Activated effector memory CD4-positive, alpha-beta T cell treated with anti-CD3 and anti-CD28 coated beads, Interleukin-2, amount 50 U/mL, for 16 hours (primary cell): ENCODE measurements at regions not wholly inside any gene's neighbourhood (a gene's known extent, or its start where the extent isn't known, plus 50 kb on each side); places are given as distances from the start of the nearest gene placed in this dataset.

Source experiments
- DNase-seq: peaks from one replicate; pipeline ENCODE4 v3.0.0-alpha.2; 2020

DNA sequence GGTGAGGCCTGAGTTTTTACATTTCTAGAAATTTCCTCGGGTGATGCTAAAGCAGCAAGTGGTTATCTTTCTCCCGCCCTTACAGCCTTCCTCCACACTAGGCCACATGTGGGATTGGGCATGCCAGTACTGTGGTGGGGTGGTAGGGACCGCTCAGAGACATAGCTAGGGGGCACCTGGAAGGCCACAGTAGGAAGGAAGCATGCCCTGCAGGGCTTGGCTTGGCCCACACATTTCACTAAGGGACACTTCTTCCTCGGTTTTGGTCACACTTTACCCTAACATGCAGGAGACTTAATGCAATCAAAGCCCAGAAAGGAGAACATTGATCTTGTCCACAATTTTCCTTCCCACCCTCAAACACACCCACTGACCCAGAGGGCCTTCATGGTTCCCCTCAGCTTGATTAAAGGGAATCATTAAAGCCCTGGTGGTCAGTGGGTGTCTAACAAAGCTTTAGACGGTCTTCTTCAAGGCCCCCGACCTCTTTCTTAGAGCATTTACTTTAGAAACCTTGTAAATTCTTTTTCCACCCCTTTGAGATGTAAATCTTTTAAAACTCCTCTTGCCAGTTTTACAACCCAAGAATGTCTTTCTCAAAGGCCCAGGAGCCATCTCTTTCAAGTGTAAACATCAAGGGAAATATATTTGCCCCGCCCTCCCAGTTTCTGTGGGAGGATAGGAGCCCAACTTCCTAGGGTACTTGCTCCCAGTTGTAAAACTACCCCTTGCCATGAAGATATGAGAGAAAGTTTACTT is 246.4 kb upstream of the PTBP2 start:
- no peak for DNase-seq

GRCh38 chr1:96475903-96476302 is 245.7 kb upstream of the PTBP2 start:
- DNase-seq: no peak

DNA sequence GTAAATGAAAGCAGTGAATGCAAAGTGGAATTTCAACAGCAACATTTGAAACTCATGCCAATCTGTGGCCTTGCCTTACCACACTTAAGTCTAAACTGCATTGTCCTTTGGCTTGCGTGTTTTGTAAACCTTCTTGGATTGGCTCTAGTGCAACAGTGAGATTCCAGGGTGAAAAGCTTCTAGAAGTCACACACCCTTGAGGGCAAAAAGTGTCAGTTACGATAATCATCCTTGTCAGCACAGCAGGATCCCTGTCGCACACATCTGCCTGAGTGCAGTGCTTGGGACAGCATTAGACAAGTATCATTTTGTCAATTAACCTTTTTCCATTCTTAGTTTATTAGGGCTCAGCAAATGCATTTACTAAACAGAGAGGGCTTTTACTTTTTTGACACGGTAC is 243.4 kb upstream of the PTBP2 start:
- no peak for DNase-seq

- DNase-seq: no peak
Measured at GRCh38 chr1:96481409-96481808, 240.2 kb upstream of the PTBP2 start.

DNA sequence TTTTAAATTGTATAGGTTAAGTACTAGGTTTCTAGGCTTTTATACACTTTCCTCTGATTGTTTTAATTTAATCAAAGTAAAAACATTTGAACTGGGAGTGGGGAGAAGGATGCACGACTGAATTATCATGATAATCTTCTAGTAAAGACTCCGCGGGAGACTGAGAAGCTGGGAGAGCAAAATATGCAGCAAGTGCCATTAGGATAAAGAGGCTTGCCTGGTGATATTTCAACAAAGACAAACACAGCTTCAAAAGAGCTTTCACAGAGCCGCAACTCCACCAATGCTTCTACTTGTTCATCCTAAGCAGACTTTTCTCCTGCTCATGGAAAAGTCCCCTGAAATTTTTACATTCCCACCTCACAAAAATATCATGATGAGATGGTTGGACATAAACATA is 239.0 kb upstream of the PTBP2 start:
- DNase-seq: no peak

DNA sequence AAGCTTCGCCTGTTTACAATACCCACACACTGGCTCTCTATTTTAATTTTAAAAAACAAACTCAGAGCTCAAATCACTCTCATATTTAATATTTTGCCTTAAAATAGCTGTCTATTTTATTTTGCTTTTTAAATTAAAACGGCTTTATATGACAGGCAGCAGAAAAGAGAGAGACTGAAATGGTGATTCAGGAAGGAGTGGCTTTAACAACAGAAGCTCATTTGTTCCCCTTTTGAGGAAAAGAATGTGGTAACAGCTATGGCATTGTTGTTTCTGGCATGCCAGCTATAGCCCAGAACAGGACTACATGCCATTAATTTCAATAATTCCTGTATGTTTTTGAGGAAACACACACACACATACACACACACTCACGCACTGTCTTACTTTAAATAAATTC is 234.2 kb upstream of the PTBP2 start:
- DNase-seq: no peak

- DNase-seq: no peak
Measured at GRCh38 chr1:96487971-96488370, 233.6 kb upstream of the PTBP2 start.

- DNase-seq: no peak
Measured at GRCh38 chr1:96488777-96489176, 232.8 kb upstream of the PTBP2 start.

GRCh38 chr1:96492236-96492635 is 229.3 kb upstream of the PTBP2 start:
- no peak for DNase-seq

- DNase-seq: no peak
Measured at GRCh38 chr1:96498744-96499340, 222.7 kb upstream of the PTBP2 start.

DNA sequence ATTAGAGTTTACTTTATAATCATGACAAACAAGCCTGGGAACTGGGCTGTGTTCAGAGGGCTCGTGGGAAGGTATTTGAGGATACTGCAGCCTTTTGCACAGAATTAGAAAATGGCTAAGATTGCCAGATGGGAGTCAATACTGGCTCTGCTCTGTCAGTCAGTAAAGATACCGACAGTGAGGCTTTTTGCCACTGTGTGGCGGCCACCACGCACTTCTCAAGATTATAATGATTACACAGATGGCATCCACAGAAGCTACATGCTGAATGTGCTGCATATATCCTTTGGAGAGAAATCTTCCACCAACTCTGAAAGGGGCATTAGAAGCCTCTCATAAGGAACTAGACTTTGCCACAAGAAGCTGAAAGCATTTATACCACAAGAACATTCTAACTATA is 213.4 kb upstream of the PTBP2 start:
- DNase-seq: no peak

GRCh38 chr1:96509339-96509738 is 212.2 kb upstream of the PTBP2 start:
- no peak for DNase-seq

DNA sequence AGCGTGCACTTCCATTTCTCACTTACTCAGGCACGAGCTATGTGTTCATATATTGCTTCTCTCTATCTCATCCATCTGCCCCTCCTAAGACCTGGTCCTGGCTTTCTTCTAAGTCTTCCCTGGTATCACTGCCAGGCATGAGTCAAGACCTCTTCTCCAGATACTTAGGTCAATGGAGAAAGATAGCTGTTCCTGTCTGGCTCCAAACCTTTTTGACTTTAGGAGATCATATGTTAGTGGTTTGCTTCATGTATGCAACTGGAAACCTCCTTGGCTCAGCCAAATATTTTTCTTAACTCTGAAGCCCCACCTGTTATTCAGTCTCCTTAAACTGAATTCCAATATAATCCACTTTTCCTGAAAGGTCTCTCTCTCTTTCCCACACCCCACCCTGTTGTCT is 211.6 kb upstream of the PTBP2 start:
- no peak for DNase-seq

DNA sequence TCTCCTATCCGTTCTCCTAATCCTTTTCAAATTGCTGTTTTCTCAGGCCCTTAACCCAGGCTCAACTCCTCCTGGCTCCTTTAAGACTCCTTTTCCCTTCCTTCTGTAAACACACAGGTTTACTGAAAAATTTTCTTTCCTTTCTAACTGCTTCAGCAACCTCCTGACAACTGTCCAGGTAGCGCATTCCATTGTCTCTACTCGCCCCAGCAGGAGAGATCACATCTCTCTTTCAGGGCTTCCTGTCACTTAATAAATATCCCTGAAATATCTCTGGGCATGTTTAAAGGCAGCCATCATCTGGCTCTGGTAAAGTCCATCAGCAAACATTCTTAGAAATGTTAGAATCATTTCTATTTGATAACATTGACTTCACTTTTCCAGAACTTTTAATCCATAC is 211.2 kb upstream of the PTBP2 start:
- DNase-seq: no peak

- no peak for DNase-seq
Measured at GRCh38 chr1:96510911-96511310, 210.7 kb upstream of the PTBP2 start.

- DNase-seq: no peak
Measured at GRCh38 chr1:96513136-96513535, 208.4 kb upstream of the PTBP2 start.

GRCh38 chr1:96515430-96515829 is 206.2 kb upstream of the PTBP2 start:
- no peak for DNase-seq

- no peak for DNase-seq
Measured at GRCh38 chr1:96515925-96516324, 205.7 kb upstream of the PTBP2 start.

- DNase-seq: no peak
Measured at GRCh38 chr1:96519851-96520578, 201.6 kb upstream of the PTBP2 start.

DNA sequence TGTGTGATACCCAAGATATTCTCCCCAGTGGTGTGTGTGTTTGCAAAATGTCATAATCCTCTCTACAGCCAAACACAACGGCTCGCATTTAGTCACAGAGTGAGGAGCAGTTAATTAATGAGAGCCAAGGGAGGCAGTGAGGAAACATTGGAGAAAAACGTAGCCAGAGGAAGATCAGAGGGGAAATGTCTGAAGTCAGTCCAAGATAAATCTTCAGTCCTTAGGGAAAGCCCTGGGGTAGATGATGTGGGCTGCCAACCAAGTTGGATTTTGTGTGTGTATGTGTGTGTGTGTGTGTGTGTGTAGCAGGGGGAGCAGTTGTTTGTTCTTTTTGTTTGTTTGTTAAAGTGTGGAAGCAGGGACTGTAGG is 201.0 kb upstream of the PTBP2 start:
- DNase-seq: no peak

GRCh38 chr1:96521010-96521409 is 200.6 kb upstream of the PTBP2 start:
- no peak for DNase-seq

DNA sequence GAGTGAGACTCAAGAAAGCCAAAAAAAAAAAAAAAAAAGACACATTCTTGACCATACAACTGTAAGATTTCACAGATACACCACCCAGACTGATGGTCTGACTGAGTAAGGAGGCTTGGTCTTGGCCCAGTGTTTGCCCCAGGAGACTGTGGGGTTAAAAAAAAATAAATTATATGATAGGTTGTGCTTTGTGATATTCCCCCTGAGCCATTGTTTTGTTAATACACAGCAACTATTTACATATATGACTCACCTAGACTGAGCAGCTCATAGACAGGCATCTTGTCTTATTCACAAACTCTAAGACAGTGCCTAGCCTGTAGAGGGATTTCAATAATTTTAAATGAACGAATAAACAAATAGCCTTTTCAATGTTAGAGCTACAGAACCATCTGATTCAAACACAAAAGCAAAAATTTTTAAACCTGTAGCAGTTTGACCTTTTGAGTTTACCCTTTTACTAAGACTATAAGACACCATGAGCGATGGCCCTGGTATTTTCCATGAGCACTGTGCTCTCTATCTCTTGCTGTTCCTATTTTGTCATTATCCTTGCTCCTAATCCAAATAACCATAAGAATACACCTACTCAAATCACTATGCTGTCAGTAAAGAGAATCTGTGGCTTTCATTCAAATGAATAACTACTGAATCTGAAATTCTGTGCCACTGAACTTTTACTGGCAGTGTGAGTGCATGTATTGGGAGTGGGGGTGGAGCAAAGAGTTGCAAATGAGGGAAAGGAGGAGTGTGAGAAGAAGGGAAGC is 199.4 kb upstream of the PTBP2 start:
- DNase-seq: no peak

DNA sequence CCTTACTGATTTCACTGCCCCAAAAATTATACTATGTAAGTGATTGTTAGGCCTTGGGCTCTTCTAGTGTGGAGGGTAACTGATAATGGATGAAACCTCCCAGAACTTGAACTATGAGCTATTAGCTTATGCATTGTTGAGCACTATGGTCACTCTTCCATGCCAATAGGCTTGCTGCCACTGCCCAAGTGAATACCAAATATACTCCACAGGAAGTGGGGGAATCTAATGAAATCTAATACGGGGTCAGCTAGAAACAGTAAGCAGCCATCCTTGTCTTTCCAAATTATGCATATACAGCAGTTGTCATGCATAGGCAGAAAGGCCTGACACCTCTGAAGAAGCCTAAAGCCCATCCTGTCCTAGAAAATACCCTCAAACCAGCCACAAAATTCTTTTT is 198.7 kb upstream of the PTBP2 start:
- DNase-seq: no peak

DNA sequence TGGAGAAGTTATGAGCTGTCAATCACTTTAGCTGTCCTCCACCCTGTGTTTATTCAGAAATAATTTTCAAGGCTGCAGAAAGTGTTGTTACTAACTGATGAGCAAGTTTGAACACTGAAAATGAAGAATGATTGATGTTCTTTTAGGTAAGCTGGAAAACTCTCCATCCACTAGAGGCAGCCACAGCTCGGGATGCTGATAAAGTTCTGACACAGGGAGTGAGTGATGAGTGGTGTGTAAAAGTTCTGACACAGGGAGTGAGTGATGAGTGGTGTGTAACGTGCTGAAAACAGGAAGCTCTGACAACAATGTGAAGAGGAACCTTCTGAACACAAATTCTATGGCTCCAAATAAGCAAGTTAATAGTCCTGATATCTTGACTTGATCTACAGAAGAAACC is 197.5 kb upstream of the PTBP2 start:
- no peak for DNase-seq
